Endodermal cell (in vitro differentiated cells): ENCODE measurements at regions not wholly inside any gene's neighbourhood (a gene's known extent, or its start where the extent isn't known, plus 50 kb on each side); places are given as distances from the start of the nearest gene placed in this dataset.

ENCODE experiments used
- DNase-seq: peaks from one replicate; pipeline ENCODE4 v3.0.0-alpha.2; 2017
- H3K27ac ChIP-seq: 2 replicates; pipeline ENCODE4 v1.5.1; 2013; ENCODE audit warnings: mild to moderate bottlenecking, low read depth, low read length, moderate library complexity
- H3K27me3 ChIP-seq: 2 replicates; pipeline ENCODE4 v1.6.1; 2013; ENCODE audit warnings: mild to moderate bottlenecking, low read length, moderate library complexity; ENCODE audit not compliant: insufficient read depth, control insufficient read depth, poor library complexity, severe bottlenecking
- H3K36me3 ChIP-seq: 2 replicates; pipeline ENCODE4 v1.7.0; 2013; ENCODE audit warnings: mild to moderate bottlenecking, low read length, moderate library complexity; ENCODE audit not compliant: control insufficient read depth, insufficient read depth
- H3K4me1 ChIP-seq: one replicate; pipeline ENCODE4 v1.7.0; 2013; ENCODE audit warnings: low read length; ENCODE audit not compliant: control insufficient read depth, insufficient read depth
- H3K4me3 ChIP-seq: 2 replicates; pipeline ENCODE4 v1.5.1; 2013; ENCODE audit warnings: mild to moderate bottlenecking, low read length, moderate library complexity
- H3K9ac ChIP-seq: 2 replicates; pipeline ENCODE4 v1.6.1; 2013; ENCODE audit warnings: mild to moderate bottlenecking, low read length, moderate library complexity; ENCODE audit not compliant: poor library complexity, severe bottlenecking; ENCODE audit errors: extremely low read depth
- H3K9me3 ChIP-seq: 2 replicates; pipeline ENCODE4 v1.6.1; 2013; ENCODE audit warnings: mild to moderate bottlenecking, low read length, moderate library complexity; ENCODE audit not compliant: control insufficient read depth
- H3K27ac Mint-ChIP-seq: 2 replicates; pipeline ENCODE4 v1.8.0; 2020; ENCODE audit warnings: mixed read lengths
- H3K27me3 Mint-ChIP-seq: 2 replicates; pipeline ENCODE4 v1.8.0; 2021; ENCODE audit warnings: mild to moderate bottlenecking, mixed read lengths; ENCODE audit not compliant: insufficient read depth
- H3K36me3 Mint-ChIP-seq: 2 replicates; pipeline ENCODE4 v1.8.0; 2020; ENCODE audit warnings: low read depth, mixed read lengths
- H3K4me1 Mint-ChIP-seq: 2 replicates; pipeline ENCODE4 v1.8.0; 2020; ENCODE audit warnings: mixed read lengths
- H3K4me3 Mint-ChIP-seq: 2 replicates; pipeline ENCODE4 v1.8.0; 2020; ENCODE audit warnings: mild to moderate bottlenecking, moderate library complexity, mixed read lengths
- H3K9me3 Mint-ChIP-seq: 2 replicates; pipeline ENCODE4 v1.8.0; 2020; ENCODE audit warnings: mild to moderate bottlenecking, mixed read lengths
- CTCF ChIP-seq: fragments of 200-600 bp; sonication (generic); conservative IDR thresholded peaks from 2 replicates; pipeline ENCODE4 v1.5.0; 2021; ENCODE audit warnings: antibody characterized with exemption, mild to moderate bottlenecking
- WGBS, 2 experiments: methylation state at CpG; one replicate each; pipeline versions ENCODE4 v1.1.5 to v1.1.7; 2013; ENCODE audit warnings: missing lambda C conversion rate in 2 of 2, mixed read lengths in 1 of 2; ENCODE audit not compliant: insufficient coverage in 1 of 2, insufficient read length in 1 of 2; 5-methylcytosine and 5-hydroxymethylcytosine counted together

- WGBS, 2 experiments: 77 to 92% methylated on average over 3 of the region's 3 CpGs
- Mint-ChIP-seq H3K27ac (no peak overlapping the region), H3K4me1 (no peaks in the 10 kb centered on the region), H3K4me3 (no peak overlapping the region), H3K36me3 (peaks cover 8% of the 10 kb centered on the region), H3K27me3 (no peaks in the 10 kb centered on the region), H3K9me3 (peaks cover 12% of the 10 kb centered on the region)
- Histone ChIP-seq H3K4me1 (no peaks in the 10 kb centered on the region), H3K9ac (no peak overlapping the region), H3K27ac (no peak overlapping the region), H3K4me3 (peak overlapping the region; percentile 20), H3K9me3 (peaks cover 14% of the 10 kb centered on the region), H3K27me3 (no peaks in the 10 kb centered on the region), H3K36me3 (no peaks in the 10 kb centered on the region)
- peak; percentile 38 for DNase-seq
- no peak for TF ChIP-seq CTCF
Measured at GRCh38 chr7:125847692-125848091, 918.1 kb upstream of the POT1 start.

GRCh38 chr7:125847055-125847454 is 917.4 kb upstream of the POT1 start:
- Histone ChIP-seq H3K4me3 (no peak overlapping the region), H3K9me3 (peaks cover 14% of the 10 kb centered on the region), H3K27me3 (no peaks in the 10 kb centered on the region), H3K36me3 (no peaks in the 10 kb centered on the region), H3K4me1 (no peaks in the 10 kb centered on the region), H3K9ac (no peak overlapping the region), H3K27ac (no peak overlapping the region)
- Mint-ChIP-seq H3K36me3 (peaks cover 8% of the 10 kb centered on the region), H3K9me3 (peaks cover 12% of the 10 kb centered on the region), H3K4me3 (no peak overlapping the region), H3K27ac (no peak overlapping the region), H3K4me1 (no peaks in the 10 kb centered on the region), H3K27me3 (no peaks in the 10 kb centered on the region)
- no peak for DNase-seq
- TF ChIP-seq CTCF: no peak
- WGBS, 2 experiments: 94 to 95% methylated on average over 3 of the region's 3 CpGs

GRCh38 chr7:125845686-125846085 is 916.1 kb upstream of the POT1 start:
- Histone ChIP-seq H3K36me3 (no peaks in the 10 kb centered on the region), H3K27me3 (no peaks in the 10 kb centered on the region), H3K4me1 (no peaks in the 10 kb centered on the region), H3K9me3 (peaks cover 14% of the 10 kb centered on the region), H3K27ac (no peak overlapping the region), H3K9ac (no peak overlapping the region), H3K4me3 (no peak overlapping the region)
- TF ChIP-seq CTCF: no peak
- 86% methylated on average over 1 of the region's 1 CpG; no CpG with 5 or more reads in 1 of the 2 experiments for WGBS, 2 experiments
- H3K9me3 Mint-ChIP-seq: peaks cover 12% of the 10 kb centered on the region
- no peaks in the 10 kb centered on the region for H3K27me3 Mint-ChIP-seq
- DNase-seq: no peak
- no peak overlapping the region for H3K4me3 Mint-ChIP-seq
- peaks cover 8% of the 10 kb centered on the region for H3K36me3 Mint-ChIP-seq
- H3K4me1 Mint-ChIP-seq: peaks cover 4% of the 10 kb centered on the region
- no peak overlapping the region for H3K27ac Mint-ChIP-seq
